HEK293T (cell line): ENCODE measurements at regions not wholly inside any gene's neighbourhood (a gene's known extent, or its start where the extent isn't known, plus 50 kb on each side); places are given as distances from the start of the nearest gene placed in this dataset.
"Not testable (repeated sequence)": the region's sequence is repeated elsewhere in the genome, so short reads cannot be mapped to it uniquely, and the experiment has no call there.

Source experiments
- CTCF ChIA-PET: fragments of 350-600 bp; formaldehyde crosslinking; extraction: SDS; loops from one replicate; lab custom pipeline; 2021; ENCODE audit warnings: antibody characterized with exemption, inconsistent platforms; lab: Yijun Ruan, JAX
- POLR2A ChIA-PET: fragments of 350-600 bp; formaldehyde crosslinking; extraction: SDS; loops from one replicate; lab custom pipeline; 2020; ENCODE audit warnings: antibody characterized with exemption, inconsistent platforms; lab: Yijun Ruan, JAX
- DNase-seq: peaks from one replicate; pipeline ENCODE4 v3.0.0; 2012; ENCODE audit warnings: mixed read lengths; ENCODE audit errors: extremely low spot score
- ARNT ChIP-seq: fragments of 450-650 bp; IDR thresholded peaks from 2 replicates; pipeline ENCODE4 v1.6.1; 2017; ENCODE audit warnings: mild to moderate bottlenecking
- BHLHE40 ChIP-seq: fragments of 450-650 bp; IDR thresholded peaks from 2 replicates; pipeline ENCODE4 v1.6.1; 2016; ENCODE audit warnings: mild to moderate bottlenecking, moderate library complexity, borderline replicate concordance
- CTBP1 ChIP-seq: fragments of 450-650 bp; IDR thresholded peaks from 2 replicates; pipeline ENCODE4 v1.6.1; 2016; ENCODE audit warnings: borderline replicate concordance
- ELF4 ChIP-seq: fragments of 450-650 bp; IDR thresholded peaks from 2 replicates; pipeline ENCODE4 v1.6.1; 2017; ENCODE audit warnings: antibody characterized with exemption
- FOXA1 ChIP-seq: fragments of 450-650 bp; IDR thresholded peaks from 2 replicates; pipeline ENCODE4 v1.6.1; 2016; ENCODE audit warnings: mild to moderate bottlenecking
- FOXK2 ChIP-seq: fragments of 450-650 bp; IDR thresholded peaks from 2 replicates; pipeline ENCODE4 v1.6.1; 2016; ENCODE audit warnings: mild to moderate bottlenecking
- FOXM1 ChIP-seq: fragments of 450-650 bp; IDR thresholded peaks from 2 replicates; pipeline ENCODE4 v1.6.1; 2017; ENCODE audit warnings: mild to moderate bottlenecking, borderline replicate concordance
- HDGF ChIP-seq: fragments of 450-650 bp; IDR thresholded peaks from 2 replicates; pipeline ENCODE4 v1.6.1; 2017; ENCODE audit warnings: antibody characterized with exemption, borderline replicate concordance
- L3MBTL2 ChIP-seq: fragments of 450-650 bp; conservative IDR thresholded peaks from 2 replicates; pipeline ENCODE4 v1.6.1; 2016; ENCODE audit warnings: mild to moderate bottlenecking
- LEF1 ChIP-seq: fragments of 450-650 bp; IDR thresholded peaks from 2 replicates; pipeline ENCODE4 v1.6.1; 2017; ENCODE audit warnings: mild to moderate bottlenecking, borderline replicate concordance
- NFRKB ChIP-seq: fragments of 450-650 bp; IDR thresholded peaks from 2 replicates; pipeline ENCODE4 v1.6.1; 2016; ENCODE audit warnings: mild to moderate bottlenecking, moderate library complexity
- PKNOX1 ChIP-seq: fragments of 450-650 bp; IDR thresholded peaks from 2 replicates; pipeline ENCODE4 v1.6.1; 2016
- SP1 ChIP-seq: fragments of 450-650 bp; IDR thresholded peaks from 2 replicates; pipeline ENCODE4 v1.6.1; 2017
- SUZ12 ChIP-seq: fragments of 450-650 bp; IDR thresholded peaks from 2 replicates; pipeline ENCODE4 v1.6.1; 2016; ENCODE audit warnings: mild to moderate bottlenecking
- TARDBP ChIP-seq: fragments of 450-650 bp; IDR thresholded peaks from 2 replicates; pipeline ENCODE4 v1.6.1; 2016
- ZNF384 ChIP-seq: fragments of 450-650 bp; IDR thresholded peaks from 2 replicates; pipeline ENCODE4 v1.6.1; 2016

- DNase-seq, result no peak
- ChIA-PET POLR2A (no interaction called here), CTCF (no interaction called here)
- TF ChIP-seq FOXA1 (no peak), PKNOX1 (no peak), CTBP1 (no peak), NFRKB (no peak), SUZ12 (no peak), SP1 (no peak), ARNT (no peak), ELF4 (no peak), BHLHE40 (no peak), HDGF (no peak), TARDBP (no peak), FOXK2 (no peak), ZNF384 (no peak), L3MBTL2 (no peak), LEF1 (no peak)
These were observed 390.7 kb downstream of the GBA3 start for GRCh38 chr4:23083391-23083790.

- POLR2A ChIA-PET, DNase-seq, CTCF ChIA-PET: not testable (repeated sequence)
These were observed 387.4 kb downstream of the GBA3 start for GRCh38 chr4:23080171-23080570.

GRCh38 chr4:23070848-23071570 is 378.3 kb downstream of the GBA3 start:
- no peak for DNase-seq
- ChIA-PET CTCF (no interaction called here), POLR2A (no interaction called here)
- no peak for TF ChIP-seq FOXM1
- no peak for TF ChIP-seq ZNF384
- TF ChIP-seq ARNT, result no peak
- TF ChIP-seq LEF1, result no peak
- no peak for TF ChIP-seq NFRKB
- TF ChIP-seq TARDBP, result no peak
- TF ChIP-seq BHLHE40, result no peak
- TF ChIP-seq SP1, result no peak
- TF ChIP-seq CTBP1, result no peak
- TF ChIP-seq HDGF, result no peak
- no peak for TF ChIP-seq PKNOX1
- no peak for TF ChIP-seq SUZ12
- TF ChIP-seq ELF4, result no peak
- no peak for TF ChIP-seq FOXK2
- TF ChIP-seq FOXA1, result no peak

- CTCF ChIA-PET, result no interaction called here
- POLR2A ChIA-PET, result no interaction called here
- TF ChIP-seq ARNT (no peak), SUZ12 (no peak), BHLHE40 (no peak), NFRKB (no peak), FOXA1 (no peak), FOXM1 (no peak), L3MBTL2 (no peak), CTBP1 (no peak), FOXK2 (no peak), ELF4 (no peak), HDGF (no peak), PKNOX1 (no peak), SP1 (no peak), LEF1 (no peak), ZNF384 (no peak)
- DNase-seq, result no peak
These were observed 376.0 kb downstream of the GBA3 start for GRCh38 chr4:23068756-23069155.

- POLR2A ChIA-PET, result no interaction called here
- DNase-seq, result no peak
- TF ChIP-seq BHLHE40 (no peak), FOXA1 (no peak), FOXM1 (no peak), ELF4 (no peak), TARDBP (no peak), SUZ12 (no peak), CTBP1 (no peak), L3MBTL2 (no peak)
- CTCF ChIA-PET, result no interaction called here
These were observed 375.6 kb downstream of the GBA3 start for GRCh38 chr4:23068287-23068686.

- ChIA-PET CTCF (no interaction called here), POLR2A (no interaction called here)
- TF ChIP-seq L3MBTL2 (no peak), FOXK2 (no peak), CTBP1 (no peak), HDGF (no peak), FOXA1 (no peak), SP1 (no peak), BHLHE40 (no peak), NFRKB (no peak), ELF4 (no peak), FOXM1 (no peak), SUZ12 (no peak), ZNF384 (no peak), TARDBP (no peak), ARNT (no peak)
- no peak for DNase-seq
These were observed 369.5 kb downstream of the GBA3 start for GRCh38 chr4:23062188-23062587.
